ENCODE measurements at regions not wholly inside any gene's neighbourhood (a gene's known extent, or its start where the extent isn't known, plus 50 kb on each side); places are given as distances from the start of the nearest gene placed in this dataset.

GRCh38 chr12:131457331-131458047 is 253.4 kb upstream of the SFSWAP start:
- Histone ChIP-seq H3K27ac (no peak overlapping the region), H3K4me1 (no peaks in the 10 kb centered on the region), H3K9me3 (no peaks in the 10 kb centered on the region), H3K36me3 (no peaks in the 10 kb centered on the region), H3K4me3 (replicated peaks in 1 of 3) (no peak overlapping the region), H3K27me3 (no peaks in the 10 kb centered on the region)
- 86 to 90% methylated on average over 15 to 19 of the region's 19 CpGs for whole genome bisulfite sequencing, 2 donors
- TF ChIP-seq POLR2A (IDR thresholded peaks at IDR 0.05) (no peak), CTCF (IDR thresholded peaks at IDR 0.05) (no peak)
- intact Hi-C loops (cut with DNase I), result loop anchor here (10.0 kb wide), 1 partner anchor 353 kb away; no protein-coding TSS in a partner anchor
- DNase-seq, result no peak

- Histone ChIP-seq H3K27me3 (no peaks in the 10 kb centered on the region), H3K4me3 (replicated peaks in 1 of 3) (no peak overlapping the region), H3K27ac (no peak overlapping the region), H3K4me1 (no peaks in the 10 kb centered on the region), H3K36me3 (no peaks in the 10 kb centered on the region), H3K9me3 (no peaks in the 10 kb centered on the region)
- DNase-seq, result no peak
- WGBS, 2 donors, result 66 to 73% methylated on average over 9 of the region's 9 CpGs
- intact Hi-C loops (cut with DNase I), result loop anchor here (10.0 kb wide), 1 partner anchor 353 kb away; no protein-coding TSS in a partner anchor
- TF ChIP-seq CTCF (IDR thresholded peaks at IDR 0.05), result no peak
- no peak for TF ChIP-seq POLR2A (IDR thresholded peaks at IDR 0.05)
Measured at GRCh38 chr12:131458048-131458374, 252.9 kb upstream of the SFSWAP start.

- H3K27me3 ChIP-seq, result no peaks in the 10 kb centered on the region
- H3K36me3 ChIP-seq, result no peaks in the 10 kb centered on the region
- no peak overlapping the region for H3K27ac ChIP-seq
- intact Hi-C loops (cut with DNase I), result loop anchor here (10.0 kb wide), 1 partner anchor 354 kb away; no protein-coding TSS in a partner anchor
- no peaks in the 10 kb centered on the region for H3K4me1 ChIP-seq
- DNase-seq, result no peak
- no peak for TF ChIP-seq CTCF (IDR thresholded peaks at IDR 0.05)
- no peak for TF ChIP-seq POLR2A (IDR thresholded peaks at IDR 0.05)
- WGBS, 2 donors, result 76 to 81% methylated on average over 25 to 31 of the region's 31 CpGs
- no peaks in the 10 kb centered on the region for H3K9me3 ChIP-seq
- no peak overlapping the region for H3K4me3 ChIP-seq (replicated peaks in 1 of 3)
Measured at GRCh38 chr12:131458931-131459772, 251.7 kb upstream of the SFSWAP start.

GRCh38 chr12:131459773-131460365 is 251.0 kb upstream of the SFSWAP start:
- intact Hi-C loops (cut with DNase I), result loop anchor here (10.0 kb wide), 1 partner anchor 355 kb away; no protein-coding TSS in a partner anchor
- Histone ChIP-seq H3K27ac (no peak overlapping the region), H3K9me3 (no peaks in the 10 kb centered on the region), H3K36me3 (no peaks in the 10 kb centered on the region), H3K27me3 (no peaks in the 10 kb centered on the region), H3K4me3 (replicated peaks in 1 of 3) (no peak overlapping the region), H3K4me1 (no peaks in the 10 kb centered on the region)
- no peak for TF ChIP-seq POLR2A (IDR thresholded peaks at IDR 0.05)
- no peak for TF ChIP-seq CTCF (IDR thresholded peaks at IDR 0.05)
- WGBS, 2 donors, result 57 to 63% methylated on average over 21 of the region's 21 CpGs
- no peak for DNase-seq
